ENCODE measurements at regions not wholly inside any gene's neighbourhood (a gene's known extent, or its start where the extent isn't known, plus 50 kb on each side); places are given as distances from the start of the nearest gene placed in this dataset.

- TF ChIP-seq NFIC (IDR thresholded peaks at IDR 0.05) (no peak), TEAD4 (IDR thresholded peaks at IDR 0.05) (no peak), EGR1 (IDR thresholded peaks at IDR 0.05) (no peak), EP300 (IDR thresholded peaks at IDR 0.05; ENCODE audit: borderline replicate concordance) (no peak), RAD21 (IDR thresholded peaks at IDR 0.05; ENCODE audit: low read depth) (no peak), TCF12 (IDR thresholded peaks at IDR 0.05; ENCODE audit: low read depth) (no peak), TAF1 (IDR thresholded peaks at IDR 0.05; ENCODE audit: low read depth) (no peak), ZBTB7A (IDR thresholded peaks at IDR 0.05; ENCODE audit: low read depth) (no peak), FOXM1 (IDR thresholded peaks at IDR 0.05; ENCODE audit: borderline replicate concordance, low read depth) (no peak), CEBPB (IDR thresholded peaks at IDR 0.05) (no peak)
- TF ChIP-seq, protein P1, sequence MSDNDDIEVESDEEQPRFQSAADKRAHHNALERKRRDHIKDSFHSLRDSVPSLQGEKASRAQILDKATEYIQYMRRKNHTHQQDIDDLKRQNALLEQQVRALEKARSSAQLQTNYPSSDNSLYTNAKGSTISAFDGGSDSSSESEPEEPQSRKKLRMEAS (IDR thresholded peaks at IDR 0.05) = no peak
These were observed 610.5 kb downstream of the PLOD2 start for GRCh38 chr3:145550522-145550921.

DNA sequence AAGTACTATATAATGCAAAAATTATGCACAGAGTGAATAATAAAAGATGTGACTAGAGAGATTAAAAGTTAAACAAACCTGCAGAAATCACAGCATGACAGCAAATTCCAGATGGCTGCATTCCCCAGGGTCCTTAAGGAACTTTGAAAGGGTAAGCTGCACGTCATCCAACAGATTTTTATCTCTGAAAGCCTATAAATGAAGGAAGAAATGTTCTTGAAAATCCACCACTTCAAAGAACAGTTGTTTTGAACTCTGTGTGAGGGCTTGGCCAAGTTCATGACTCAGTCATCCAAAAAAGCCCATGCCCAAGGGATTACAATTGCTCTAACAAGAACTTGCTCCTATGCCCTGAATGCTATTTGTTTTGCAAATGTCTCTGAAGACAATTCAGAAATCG lies 603.6 kb downstream of the PLOD2 start:
- TF ChIP-seq YY1 (IDR thresholded peaks at IDR 0.05; ENCODE audit: low read depth) = no peak
- no peak for TF ChIP-seq RAD21 (IDR thresholded peaks at IDR 0.05; ENCODE audit: low read depth)
- TF ChIP-seq EGR1 (IDR thresholded peaks at IDR 0.05) = no peak
- no peak for TF ChIP-seq CREB1 (IDR thresholded peaks at IDR 0.05; ENCODE audit: low read depth)
- no peak for TF ChIP-seq CEBPB (IDR thresholded peaks at IDR 0.05)
- TF ChIP-seq ZBTB7A (IDR thresholded peaks at IDR 0.05; ENCODE audit: low read depth) = no peak
- TF ChIP-seq, protein P2, sequence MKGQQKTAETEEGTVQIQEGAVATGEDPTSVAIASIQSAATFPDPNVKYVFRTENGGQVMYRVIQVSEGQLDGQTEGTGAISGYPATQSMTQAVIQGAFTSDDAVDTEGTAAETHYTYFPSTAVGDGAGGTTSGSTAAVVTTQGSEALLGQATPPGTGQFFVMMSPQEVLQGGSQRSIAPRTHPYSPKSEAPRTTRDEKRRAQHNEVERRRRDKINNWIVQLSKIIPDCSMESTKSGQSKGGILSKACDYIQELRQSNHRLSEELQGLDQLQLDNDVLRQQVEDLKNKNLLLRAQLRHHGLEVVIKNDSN (IDR thresholded peaks at IDR 0.05) = no peak
- TF ChIP-seq FOXM1 (IDR thresholded peaks at IDR 0.05; ENCODE audit: borderline replicate concordance, low read depth) = no peak
- TF ChIP-seq TEAD4 (IDR thresholded peaks at IDR 0.05) = no peak
- TF ChIP-seq, protein P1 (IDR thresholded peaks at IDR 0.05) = no peak
- no peak for TF ChIP-seq TCF12 (IDR thresholded peaks at IDR 0.05; ENCODE audit: low read depth)
- TF ChIP-seq REST (IDR thresholded peaks at IDR 0.05; ENCODE audit: low read depth) = no peak
- TF ChIP-seq EP300 (IDR thresholded peaks at IDR 0.05; ENCODE audit: borderline replicate concordance) = no peak
- TF ChIP-seq NFIC (IDR thresholded peaks at IDR 0.05) = no peak
- no peak for TF ChIP-seq TAF1 (IDR thresholded peaks at IDR 0.05; ENCODE audit: low read depth)

DNA sequence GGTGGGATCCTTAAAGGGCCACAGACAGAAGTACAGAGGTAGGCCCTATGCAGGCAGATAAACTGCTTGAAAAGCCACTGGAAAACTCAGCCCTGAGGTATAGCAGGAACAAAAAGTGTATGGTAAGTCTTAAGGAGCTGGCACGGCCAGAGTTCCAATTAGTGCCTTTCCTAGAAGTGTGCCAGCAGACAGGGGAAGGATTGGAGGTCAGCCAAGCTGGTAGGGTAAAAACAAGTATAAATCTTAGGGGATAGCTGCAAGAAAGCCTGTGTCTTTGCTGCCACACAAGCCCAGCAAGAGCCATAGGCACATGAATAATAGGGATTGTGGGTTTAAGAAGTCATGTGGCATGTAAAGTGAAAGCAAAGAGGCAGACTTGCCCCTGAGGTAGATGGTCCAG lies 582.5 kb downstream of the PLOD2 start:
- TF ChIP-seq CREB1 (IDR thresholded peaks at IDR 0.05; ENCODE audit: low read depth) = no peak

DNA sequence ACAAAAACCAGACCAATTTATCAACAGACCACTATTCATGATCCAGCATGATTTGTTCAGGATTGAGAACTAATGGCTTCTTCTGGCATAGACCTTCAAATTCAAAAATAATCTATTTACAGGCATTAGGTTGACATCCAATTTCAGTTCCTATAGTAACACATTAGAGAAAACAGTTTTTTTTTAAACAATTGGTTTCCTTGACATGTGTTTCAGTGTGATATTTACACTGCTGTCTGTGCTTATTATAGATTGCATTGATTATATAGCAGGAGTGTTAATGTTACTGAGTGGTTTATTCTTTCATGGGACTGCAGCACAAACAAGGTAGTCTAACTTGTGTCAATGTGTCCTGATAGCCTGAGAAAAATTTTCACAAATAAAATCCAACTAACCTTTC lies 579.3 kb downstream of the PLOD2 start:
- no peak for TF ChIP-seq TAF1 (IDR thresholded peaks at IDR 0.05; ENCODE audit: low read depth)
- no peak for TF ChIP-seq ZBTB7A (IDR thresholded peaks at IDR 0.05; ENCODE audit: low read depth)
- no peak for TF ChIP-seq EGR1 (IDR thresholded peaks at IDR 0.05)
- TF ChIP-seq TCF12 (IDR thresholded peaks at IDR 0.05; ENCODE audit: low read depth) = no peak
- no peak for TF ChIP-seq REST (IDR thresholded peaks at IDR 0.05; ENCODE audit: low read depth)
- TF ChIP-seq, protein P1 (IDR thresholded peaks at IDR 0.05) = no peak
- TF ChIP-seq CEBPB (IDR thresholded peaks at IDR 0.05) = no peak
- TF ChIP-seq EP300 (IDR thresholded peaks at IDR 0.05; ENCODE audit: borderline replicate concordance) = no peak

DNA sequence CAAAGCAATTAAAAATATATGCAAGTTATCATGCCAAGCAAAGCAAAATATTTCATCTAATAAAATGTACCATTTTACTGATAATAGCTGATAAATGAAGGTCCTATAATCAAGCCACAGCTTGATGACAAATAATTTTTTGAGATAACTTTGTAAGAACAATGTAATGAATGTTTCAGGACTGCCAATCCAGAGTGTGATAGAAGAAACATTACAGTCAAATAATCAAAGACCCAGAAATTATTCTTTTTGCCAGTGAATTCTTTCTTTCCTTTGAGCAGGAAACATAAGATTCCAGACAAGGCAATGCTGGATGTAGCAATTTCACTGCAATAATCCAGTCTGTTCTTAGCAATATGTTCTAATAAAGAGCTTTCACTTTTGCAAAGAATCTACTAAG lies 556.1 kb downstream of the PLOD2 start:
- TF ChIP-seq ZBTB7A (IDR thresholded peaks at IDR 0.05; ENCODE audit: low read depth) (no peak), CEBPB (IDR thresholded peaks at IDR 0.05) (no peak), EGR1 (IDR thresholded peaks at IDR 0.05) (no peak), REST (IDR thresholded peaks at IDR 0.05; ENCODE audit: low read depth) (no peak), RAD21 (IDR thresholded peaks at IDR 0.05; ENCODE audit: low read depth) (no peak), EP300 (IDR thresholded peaks at IDR 0.05; ENCODE audit: borderline replicate concordance) (no peak), TCF12 (IDR thresholded peaks at IDR 0.05; ENCODE audit: low read depth) (no peak), FOXM1 (IDR thresholded peaks at IDR 0.05; ENCODE audit: borderline replicate concordance, low read depth) (no peak), NFIC (IDR thresholded peaks at IDR 0.05) (no peak), TEAD4 (IDR thresholded peaks at IDR 0.05) (no peak), TAF1 (IDR thresholded peaks at IDR 0.05; ENCODE audit: low read depth) (no peak), YY1 (IDR thresholded peaks at IDR 0.05; ENCODE audit: low read depth) (no peak), CREB1 (IDR thresholded peaks at IDR 0.05; ENCODE audit: low read depth) (no peak)
- TF ChIP-seq, protein P1 (IDR thresholded peaks at IDR 0.05) = no peak
